ENCODE measurements at regions not wholly inside any gene's neighbourhood (a gene's known extent, or its start where the extent isn't known, plus 50 kb on each side); places are given as distances from the start of the nearest gene placed in this dataset.
"Not testable (repeated sequence)": the region's sequence is repeated elsewhere in the genome, so short reads cannot be mapped to it uniquely, and the experiment has no call there.

GRCh38 chrX:142613403-142613802 lies 408.3 kb upstream of the MAGEC2 start:
- no peak overlapping the region for H3K4me3 ChIP-seq (ENCODE audit: low read depth in 2 of 2, low read length in 2 of 2)
- ChIA-PET CTCF (no interaction called here), POLR2A (no interaction called here)
- ATAC-seq, result no peak
- H3K9me3 ChIP-seq (ENCODE audit: control insufficient read depth, insufficient read depth, low read depth, low read length), result no peaks in the 10 kb centered on the region
- DNase-seq (ENCODE audit: low read depth, low spot score), result no peak
- no peaks in the 10 kb centered on the region for H3K4me1 ChIP-seq (ENCODE audit: control insufficient read depth, insufficient read depth, low read length)
- in situ Hi-C loops (cut with HindIII; ENCODE audit: low pct_unique_long_range_greater_than_20kb, low sequenced_read_pairs) (no loop called here), intact Hi-C loops (cut with micrococcal nuclease; ENCODE audit: unreplicated experiment) (no loop called here)
- TF ChIP-seq, protein P1, sequence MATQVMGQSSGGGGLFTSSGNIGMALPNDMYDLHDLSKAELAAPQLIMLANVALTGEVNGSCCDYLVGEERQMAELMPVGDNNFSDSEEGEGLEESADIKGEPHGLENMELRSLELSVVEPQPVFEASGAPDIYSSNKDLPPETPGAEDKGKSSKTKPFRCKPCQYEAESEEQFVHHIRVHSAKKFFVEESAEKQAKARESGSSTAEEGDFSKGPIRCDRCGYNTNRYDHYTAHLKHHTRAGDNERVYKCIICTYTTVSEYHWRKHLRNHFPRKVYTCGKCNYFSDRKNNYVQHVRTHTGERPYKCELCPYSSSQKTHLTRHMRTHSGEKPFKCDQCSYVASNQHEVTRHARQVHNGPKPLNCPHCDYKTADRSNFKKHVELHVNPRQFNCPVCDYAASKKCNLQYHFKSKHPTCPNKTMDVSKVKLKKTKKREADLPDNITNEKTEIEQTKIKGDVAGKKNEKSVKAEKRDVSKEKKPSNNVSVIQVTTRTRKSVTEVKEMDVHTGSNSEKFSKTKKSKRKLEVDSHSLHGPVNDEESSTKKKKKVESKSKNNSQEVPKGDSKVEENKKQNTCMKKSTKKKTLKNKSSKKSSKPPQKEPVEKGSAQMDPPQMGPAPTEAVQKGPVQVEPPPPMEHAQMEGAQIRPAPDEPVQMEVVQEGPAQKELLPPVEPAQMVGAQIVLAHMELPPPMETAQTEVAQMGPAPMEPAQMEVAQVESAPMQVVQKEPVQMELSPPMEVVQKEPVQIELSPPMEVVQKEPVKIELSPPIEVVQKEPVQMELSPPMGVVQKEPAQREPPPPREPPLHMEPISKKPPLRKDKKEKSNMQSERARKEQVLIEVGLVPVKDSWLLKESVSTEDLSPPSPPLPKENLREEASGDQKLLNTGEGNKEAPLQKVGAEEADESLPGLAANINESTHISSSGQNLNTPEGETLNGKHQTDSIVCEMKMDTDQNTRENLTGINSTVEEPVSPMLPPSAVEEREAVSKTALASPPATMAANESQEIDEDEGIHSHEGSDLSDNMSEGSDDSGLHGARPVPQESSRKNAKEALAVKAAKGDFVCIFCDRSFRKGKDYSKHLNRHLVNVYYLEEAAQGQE (IDR thresholded peaks at IDR 0.05; ENCODE audit: insufficient read depth in 1 of 2, low read depth in 2 of 2, low read length in 1 of 2), result no peak
- TF ChIP-seq TCF7L2 (IDR thresholded peaks at IDR 0.05; ENCODE audit: low read depth, low read length) (no peak), POLR2AphosphoS5 (IDR thresholded peaks at IDR 0.05; ENCODE audit: low read depth, low read length) (no peak), SIN3A (IDR thresholded peaks at IDR 0.05; ENCODE audit: borderline replicate concordance, insufficient read depth, low read depth, low read length) (no peak), CTCF (IDR thresholded peaks at IDR 0.05) (no peak)
- H3K27me3 ChIP-seq (ENCODE audit: control insufficient read depth, insufficient read depth, low read length), result no peaks in the 10 kb centered on the region
- no peak overlapping the region for H3K27ac ChIP-seq (ENCODE audit: low read length)
- no peaks in the 10 kb centered on the region for H3K36me3 ChIP-seq (ENCODE audit: control insufficient read depth, insufficient read depth, low read length)
- BruUV-seq (replicated peaks), result no TSS peak

DNA sequence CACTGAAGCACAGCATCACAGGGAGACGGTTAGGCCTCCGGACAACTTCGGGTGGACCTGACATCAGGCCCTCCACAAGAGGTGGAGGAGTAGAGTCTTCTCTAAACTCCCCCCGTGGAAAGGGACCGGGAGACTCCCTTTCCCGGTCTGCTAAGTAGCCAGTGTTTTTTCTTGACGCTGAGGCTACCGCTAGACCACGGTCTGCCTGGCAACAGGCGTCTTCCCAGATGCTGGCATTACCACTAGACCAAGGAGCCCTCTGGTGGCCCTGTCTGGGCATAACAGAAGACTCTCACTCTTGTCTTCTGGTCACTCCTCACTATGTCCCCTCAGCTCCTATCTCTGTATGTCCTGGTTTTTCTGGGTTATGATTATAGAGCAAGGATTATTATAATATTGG lies 401.5 kb upstream of the MAGEC2 start:
- H3K27me3 ChIP-seq (ENCODE audit: control insufficient read depth, insufficient read depth, low read length); POLR2A ChIA-PET; H3K4me3 ChIP-seq (ENCODE audit: low read depth in 2 of 2, low read length in 2 of 2); DNase-seq (ENCODE audit: low read depth, low spot score); H3K27ac ChIP-seq (ENCODE audit: low read length); intact Hi-C loops (cut with micrococcal nuclease; ENCODE audit: unreplicated experiment); in situ Hi-C loops (cut with HindIII; ENCODE audit: low pct_unique_long_range_greater_than_20kb, low sequenced_read_pairs); H3K4me1 ChIP-seq (ENCODE audit: control insufficient read depth, insufficient read depth, low read length); CTCF ChIA-PET; BruUV-seq (replicated peaks); H3K9me3 ChIP-seq (ENCODE audit: control insufficient read depth, insufficient read depth, low read depth, low read length); H3K36me3 ChIP-seq (ENCODE audit: control insufficient read depth, insufficient read depth, low read length); ATAC-seq: not testable (repeated sequence)
- TF ChIP-seq CTCF (IDR thresholded peaks at IDR 0.05), result peak; percentile 43

DNA sequence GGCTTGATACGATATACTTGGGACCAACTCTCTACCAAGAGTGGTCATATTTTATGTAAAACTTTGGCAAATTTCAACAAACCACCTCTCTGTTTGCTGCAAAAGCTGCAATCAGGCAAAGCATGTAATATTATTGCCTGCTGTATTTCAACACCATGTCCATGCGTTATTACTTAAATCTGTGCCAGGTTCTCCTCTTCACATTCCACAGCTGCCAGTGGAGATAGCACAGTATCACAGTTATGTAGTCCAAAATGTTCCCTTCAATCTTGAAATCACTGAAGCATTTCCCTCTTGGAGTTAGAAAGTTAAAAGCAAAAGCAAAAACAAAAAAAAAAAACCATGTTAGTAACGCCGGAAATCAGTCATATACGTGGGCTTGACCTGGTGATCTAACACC lies 396.7 kb upstream of the MAGEC2 start:
- ChIA-PET POLR2A (no interaction called here), CTCF (interaction anchor here (0.7 kb wide), 1 partner anchor 60 kb away, joined by 5 read pairs; no protein-coding TSS in a partner anchor)
- H3K27ac ChIP-seq (ENCODE audit: low read length), result no peak overlapping the region
- no peaks in the 10 kb centered on the region for H3K36me3 ChIP-seq (ENCODE audit: control insufficient read depth, insufficient read depth, low read length)
- ATAC-seq, result no peak
- intact Hi-C loops (cut with micrococcal nuclease; ENCODE audit: unreplicated experiment), result no loop called here
- no peaks in the 10 kb centered on the region for H3K4me1 ChIP-seq (ENCODE audit: control insufficient read depth, insufficient read depth, low read length)
- no peak for DNase-seq (ENCODE audit: low read depth, low spot score)
- no peak overlapping the region for H3K4me3 ChIP-seq (ENCODE audit: low read depth in 2 of 2, low read length in 2 of 2)
- no peaks in the 10 kb centered on the region for H3K27me3 ChIP-seq (ENCODE audit: control insufficient read depth, insufficient read depth, low read length)
- in situ Hi-C loops (cut with HindIII; ENCODE audit: low pct_unique_long_range_greater_than_20kb, low sequenced_read_pairs), result no loop called here
- BruUV-seq (replicated peaks), result no TSS peak
- TF ChIP-seq TCF7L2 (IDR thresholded peaks at IDR 0.05; ENCODE audit: low read depth, low read length) (no peak), POLR2AphosphoS5 (IDR thresholded peaks at IDR 0.05; ENCODE audit: low read depth, low read length) (no peak), SIN3A (IDR thresholded peaks at IDR 0.05; ENCODE audit: borderline replicate concordance, insufficient read depth, low read depth, low read length) (no peak), CTCF (IDR thresholded peaks at IDR 0.05) (no peak)
- TF ChIP-seq, protein P1 (IDR thresholded peaks at IDR 0.05; ENCODE audit: insufficient read depth in 1 of 2, low read depth in 2 of 2, low read length in 1 of 2), result no peak
- no peaks in the 10 kb centered on the region for H3K9me3 ChIP-seq (ENCODE audit: control insufficient read depth, insufficient read depth, low read depth, low read length)
